Neutrophil (primary cell): ENCODE measurements at regions not wholly inside any gene's neighbourhood (a gene's known extent, or its start where the extent isn't known, plus 50 kb on each side); places are given as distances from the start of the nearest gene placed in this dataset.

Experiments used
- H3K27ac ChIP-seq: fragments of 200-600 bp; sonication (generic); 2 replicates; pipeline ENCODE4 v1.5.1; 2016; ENCODE audit warnings: mild to moderate bottlenecking, moderate library complexity
- H3K27me3 ChIP-seq: fragments of 200-600 bp; sonication (generic); 2 replicates; pipeline ENCODE4 v1.6.0; 2016; ENCODE audit warnings: mild to moderate bottlenecking
- H3K36me3 ChIP-seq: fragments of 200-600 bp; sonication (generic); 2 replicates; pipeline ENCODE4 v1.5.1; 2017
- H3K4me1 ChIP-seq, 2 experiments: fragments of 200-600 bp in 1 of 2; sonication (generic) in 1 of 2; 1 replicate in 1 of 2; 2 replicates in 1 of 2; pipeline versions ENCODE4 v1.5.1 to v1.6.1; 2013 to 2016; ENCODE audit warnings: low read depth in 1 of 2, low read length in 1 of 2, mild to moderate bottlenecking in 1 of 2, moderate library complexity in 1 of 2; ENCODE audit not compliant: control insufficient read depth in 1 of 2, insufficient read depth in 1 of 2
- H3K4me3 ChIP-seq, 2 experiments: fragments of 200-600 bp in 1 of 2; sonication (generic) in 1 of 2; 1 replicate in 1 of 2; 2 replicates in 1 of 2; pipeline ENCODE4 v1.5.1; 2013 to 2016; ENCODE audit warnings: low read depth in 1 of 2, low read length in 1 of 2, mild to moderate bottlenecking in 1 of 2, moderate library complexity in 1 of 2
- H3K9me3 ChIP-seq: fragments of 200-600 bp; sonication (generic); 2 replicates; pipeline ENCODE4 v1.5.1; 2016
- CTCF ChIP-seq: fragments of 200-600 bp; sonication (generic); IDR thresholded peaks from 2 replicates; pipeline ENCODE4 v1.5.1; 2016; ENCODE audit warnings: antibody characterized with exemption

GRCh38 chr18:56171848-56172247 lies 466.5 kb downstream of the TXNL1 start:
- no peaks in the 10 kb centered on the region for H3K27me3 ChIP-seq
- no peaks in the 10 kb centered on the region for H3K4me1 ChIP-seq
- H3K4me3 ChIP-seq, result no peak overlapping the region
- no peak for TF ChIP-seq CTCF
- no peak overlapping the region for H3K27ac ChIP-seq
- H3K36me3 ChIP-seq, result no peaks in the 10 kb centered on the region
- H3K9me3 ChIP-seq, result no peaks in the 10 kb centered on the region

DNA sequence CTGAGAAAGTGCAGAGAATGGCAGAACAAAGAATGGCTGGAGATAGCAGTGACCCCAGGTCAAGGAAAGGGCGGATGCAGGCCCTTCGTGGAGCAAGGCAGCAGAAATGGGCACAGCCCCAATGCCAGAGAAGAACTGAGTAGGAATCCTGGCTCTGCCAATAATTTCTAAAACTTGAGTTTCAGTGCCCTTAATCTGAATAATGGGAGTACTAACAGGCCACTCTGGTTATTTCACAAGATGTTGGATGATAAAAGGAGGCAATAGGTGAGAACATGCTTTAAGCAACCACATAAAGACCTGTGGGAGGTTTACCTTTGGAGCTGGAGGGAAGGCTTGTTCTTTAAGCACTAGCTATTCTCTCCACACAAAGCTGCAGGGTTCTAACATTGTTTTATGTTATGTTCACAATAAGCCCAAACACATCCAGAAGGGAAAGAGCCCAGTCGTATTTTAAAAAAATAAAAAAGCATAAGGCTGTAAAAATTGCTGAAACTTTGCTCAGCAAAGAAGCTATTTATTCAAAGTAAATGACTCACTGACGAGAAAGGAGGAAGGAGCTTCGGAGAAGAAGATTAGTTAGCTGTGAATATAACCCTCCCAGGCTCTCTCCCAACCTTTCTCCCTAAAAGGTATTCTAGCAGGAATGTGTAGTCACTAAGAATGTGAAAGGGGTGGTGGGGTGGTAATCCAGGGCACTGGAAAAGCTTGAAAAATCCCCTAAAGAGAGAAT lies 470.2 kb downstream of the TXNL1 start:
- H3K27ac ChIP-seq, result no peak overlapping the region
- H3K9me3 ChIP-seq, result no peaks in the 10 kb centered on the region
- H3K4me3 ChIP-seq, result no peak overlapping the region
- H3K4me1 ChIP-seq, result peaks cover 1 to 2% of the 10 kb centered on the region in 2 experiments
- H3K27me3 ChIP-seq, result no peaks in the 10 kb centered on the region
- TF ChIP-seq CTCF, result no peak
- no peaks in the 10 kb centered on the region for H3K36me3 ChIP-seq

DNA sequence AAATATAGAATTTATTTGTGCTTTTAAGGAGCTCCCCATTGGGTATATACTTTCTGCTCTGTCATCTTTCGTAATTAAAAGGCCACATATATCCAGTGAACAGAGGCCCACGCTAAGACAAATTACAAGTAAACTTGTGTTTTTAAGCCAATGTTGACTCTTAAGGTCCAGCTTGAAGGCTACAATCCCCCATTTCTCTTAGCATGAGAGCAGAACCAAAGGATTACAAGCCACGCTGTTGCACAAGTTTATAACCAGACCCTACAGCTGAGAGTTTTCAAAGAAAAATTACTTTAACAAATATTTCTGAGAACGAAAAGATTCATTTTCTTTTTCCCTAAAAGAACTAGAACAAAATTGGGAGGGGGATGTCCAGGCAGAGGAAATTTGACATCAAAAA lies 471.0 kb downstream of the TXNL1 start:
- no peak for TF ChIP-seq CTCF
- Histone ChIP-seq H3K9me3 (no peaks in the 10 kb centered on the region), H3K4me1 (peaks cover 9 to 10% of the 10 kb centered on the region in 2 experiments), H3K36me3 (no peaks in the 10 kb centered on the region), H3K4me3 (no peak overlapping the region), H3K27me3 (no peaks in the 10 kb centered on the region), H3K27ac (no peak overlapping the region)

DNA sequence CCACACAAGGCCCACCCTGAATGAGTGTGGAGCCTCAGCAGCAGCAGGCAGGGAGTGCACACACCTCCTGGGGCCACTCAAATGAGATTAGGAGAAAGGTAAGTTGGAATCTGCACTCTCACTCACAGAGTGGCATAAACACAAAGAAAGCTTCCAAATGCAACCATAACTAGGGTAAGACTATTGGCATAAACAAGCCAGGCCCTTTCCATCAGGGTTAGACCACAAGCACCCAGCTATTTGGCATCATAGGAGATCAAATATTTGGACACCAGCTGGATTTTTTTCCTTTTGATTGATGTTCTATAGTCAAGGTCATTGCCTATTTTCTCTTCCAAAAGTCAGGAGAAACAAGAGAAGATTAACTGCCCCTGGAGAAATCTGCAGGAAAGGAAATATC lies 471.5 kb downstream of the TXNL1 start:
- Histone ChIP-seq H3K4me3 (no peak overlapping the region), H3K36me3 (no peaks in the 10 kb centered on the region), H3K4me1 (peaks cover 11 to 14% of the 10 kb centered on the region in 2 experiments), H3K9me3 (no peaks in the 10 kb centered on the region), H3K27me3 (no peaks in the 10 kb centered on the region), H3K27ac (no peak overlapping the region)
- TF ChIP-seq CTCF, result no peak

GRCh38 chr18:56165601-56166355 lies 472.6 kb downstream of the TXNL1 start:
- Histone ChIP-seq H3K9me3 (no peaks in the 10 kb centered on the region), H3K27me3 (no peaks in the 10 kb centered on the region), H3K27ac (no peak overlapping the region), H3K4me3 (no peak overlapping the region), H3K36me3 (no peaks in the 10 kb centered on the region), H3K4me1 (peaks cover 18 to 25% of the 10 kb centered on the region in 2 experiments)
- no peak for TF ChIP-seq CTCF
